ENCODE measurements at regions not wholly inside any gene's neighbourhood (a gene's known extent, or its start where the extent isn't known, plus 50 kb on each side); places are given as distances from the start of the nearest gene placed in this dataset.

- DNase-seq (ENCODE audit: low read depth) = no peak
Measured at GRCh38 chr1:201610858-201611257, 71.9 kb downstream of the NAV1 start.

GRCh38 chr1:201612645-201613044 lies 73.7 kb downstream of the NAV1 start:
- DNase-seq (ENCODE audit: low read depth) = no peak

- DNase-seq (ENCODE audit: low read depth) = no peak
Measured at GRCh38 chr1:201614262-201615015, 75.5 kb downstream of the NAV1 start.

GRCh38 chr1:201617157-201617556 lies 78.2 kb downstream of the NAV1 start:
- no peak for DNase-seq (ENCODE audit: low read depth)

- no peak for DNase-seq (ENCODE audit: low read depth)
Measured at GRCh38 chr1:201618389-201618788, 79.5 kb downstream of the NAV1 start.

GRCh38 chr1:201618905-201619304 lies 80.0 kb downstream of the NAV1 start:
- DNase-seq (ENCODE audit: low read depth) = no peak

- peak; percentile 37 for DNase-seq (ENCODE audit: low read depth)
Measured at GRCh38 chr1:201619513-201619912, 80.6 kb downstream of the NAV1 start.

GRCh38 chr1:201622353-201622752 lies 83.4 kb downstream of the NAV1 start:
- DNase-seq (ENCODE audit: low read depth) = no peak

GRCh38 chr1:201622824-201623223 lies 83.9 kb downstream of the NAV1 start:
- no peak for DNase-seq (ENCODE audit: low read depth)

GRCh38 chr1:201624741-201625225 lies 85.9 kb downstream of the NAV1 start:
- no peak for DNase-seq (ENCODE audit: low read depth)

GRCh38 chr1:201625226-201625761 lies 86.4 kb downstream of the NAV1 start:
- DNase-seq (ENCODE audit: low read depth) = peak; percentile 97

- DNase-seq (ENCODE audit: low read depth) = peak; percentile 44
Measured at GRCh38 chr1:201625851-201626251, 86.9 kb downstream of the NAV1 start.

- DNase-seq (ENCODE audit: low read depth) = no peak
Measured at GRCh38 chr1:201626629-201627275, 87.8 kb downstream of the NAV1 start.

GRCh38 chr1:201628490-201628889 lies 89.6 kb downstream of the NAV1 start:
- no peak for DNase-seq (ENCODE audit: low read depth)

GRCh38 chr1:201630582-201630981 lies 91.7 kb downstream of the NAV1 start:
- DNase-seq (ENCODE audit: low read depth) = no peak

GRCh38 chr1:201631037-201631436 lies 92.1 kb downstream of the NAV1 start:
- no peak for DNase-seq (ENCODE audit: low read depth)

- no peak for DNase-seq (ENCODE audit: low read depth)
Measured at GRCh38 chr1:201632364-201632952, 93.5 kb downstream of the NAV1 start.

GRCh38 chr1:201633297-201633696 lies 94.4 kb downstream of the NAV1 start:
- no peak for DNase-seq (ENCODE audit: low read depth)

- no peak for DNase-seq (ENCODE audit: low read depth)
Measured at GRCh38 chr1:201633811-201634210, 94.9 kb downstream of the NAV1 start.

GRCh38 chr1:201634261-201634660 lies 95.3 kb downstream of the NAV1 start:
- DNase-seq (ENCODE audit: low read depth) = peak; percentile 73

GRCh38 chr1:201636097-201636496 lies 97.2 kb downstream of the NAV1 start:
- DNase-seq (ENCODE audit: low read depth) = no peak

GRCh38 chr1:201636510-201636971 lies 97.6 kb downstream of the NAV1 start:
- DNase-seq (ENCODE audit: low read depth) = peak; percentile 96
